ENCODE measurements at regions not wholly inside any gene's neighbourhood (a gene's known extent, or its start where the extent isn't known, plus 50 kb on each side); places are given as distances from the start of the nearest gene placed in this dataset.

DNA sequence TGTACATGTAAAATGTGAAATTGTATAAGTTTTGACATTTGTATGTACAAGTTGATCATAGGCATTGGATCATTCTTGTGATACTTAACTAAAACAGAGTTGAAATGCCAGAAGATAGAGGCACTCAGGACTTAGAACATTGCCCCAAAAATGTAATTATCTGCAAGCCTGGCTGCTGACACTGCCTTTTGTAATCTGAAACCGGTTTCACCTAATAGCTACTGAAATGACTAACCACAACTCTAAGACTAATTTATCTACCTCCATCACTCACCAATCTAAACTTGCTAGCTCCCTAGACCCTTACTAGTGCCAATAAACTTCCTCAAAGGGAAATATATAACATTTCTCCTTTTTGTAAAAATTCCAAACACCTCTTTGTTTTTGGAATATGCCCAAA, 2596.2 kb downstream of the PCDH9 start:
- TF ChIP-seq, protein P1, sequence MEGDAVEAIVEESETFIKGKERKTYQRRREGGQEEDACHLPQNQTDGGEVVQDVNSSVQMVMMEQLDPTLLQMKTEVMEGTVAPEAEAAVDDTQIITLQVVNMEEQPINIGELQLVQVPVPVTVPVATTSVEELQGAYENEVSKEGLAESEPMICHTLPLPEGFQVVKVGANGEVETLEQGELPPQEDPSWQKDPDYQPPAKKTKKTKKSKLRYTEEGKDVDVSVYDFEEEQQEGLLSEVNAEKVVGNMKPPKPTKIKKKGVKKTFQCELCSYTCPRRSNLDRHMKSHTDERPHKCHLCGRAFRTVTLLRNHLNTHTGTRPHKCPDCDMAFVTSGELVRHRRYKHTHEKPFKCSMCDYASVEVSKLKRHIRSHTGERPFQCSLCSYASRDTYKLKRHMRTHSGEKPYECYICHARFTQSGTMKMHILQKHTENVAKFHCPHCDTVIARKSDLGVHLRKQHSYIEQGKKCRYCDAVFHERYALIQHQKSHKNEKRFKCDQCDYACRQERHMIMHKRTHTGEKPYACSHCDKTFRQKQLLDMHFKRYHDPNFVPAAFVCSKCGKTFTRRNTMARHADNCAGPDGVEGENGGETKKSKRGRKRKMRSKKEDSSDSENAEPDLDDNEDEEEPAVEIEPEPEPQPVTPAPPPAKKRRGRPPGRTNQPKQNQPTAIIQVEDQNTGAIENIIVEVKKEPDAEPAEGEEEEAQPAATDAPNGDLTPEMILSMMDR (IDR thresholded peaks at IDR 0.05), result no peak
- no peak for TF ChIP-seq POLR2A (IDR thresholded peaks at IDR 0.05)
